DOHH2 (cell line): ENCODE measurements at regions not wholly inside any gene's neighbourhood (a gene's known extent, or its start where the extent isn't known, plus 50 kb on each side); places are given as distances from the start of the nearest gene placed in this dataset.
"Not testable (repeated sequence)": the region's sequence is repeated elsewhere in the genome, so short reads cannot be mapped to it uniquely, and the experiment has no call there.

Source experiments
- H3F3A ChIP-seq: fragments of 200-600 bp; sonication (generic), shearing (Covaris generic); 2 replicates; pipeline ENCODE4 v1.6.0; 2016; ENCODE audit warnings: antibody characterized with exemption, mild to moderate bottlenecking; ENCODE audit not compliant: control insufficient read depth, insufficient read depth
- H3K27ac ChIP-seq: fragments of 200-600 bp; sonication (generic); 2 replicates; pipeline ENCODE4 v1.5.1; 2014; ENCODE audit warnings: low read depth, mild to moderate bottlenecking, low read length, moderate library complexity
- H3K27me3 ChIP-seq: fragments of 200-600 bp; sonication (generic); 2 replicates; pipeline ENCODE4 v1.6.1; 2014; ENCODE audit warnings: mild to moderate bottlenecking, low read length, mixed read lengths; ENCODE audit not compliant: control insufficient read depth
- H3K36me3 ChIP-seq: fragments of 200-600 bp; sonication (generic); 2 replicates; pipeline ENCODE4 v1.6.1; 2014; ENCODE audit warnings: mild to moderate bottlenecking, low read length, moderate library complexity, mixed read lengths; ENCODE audit not compliant: control insufficient read depth
- H3K4me1 ChIP-seq: fragments of 200-600 bp; sonication (generic); 2 replicates; pipeline ENCODE4 v1.6.1; 2014; ENCODE audit warnings: mild to moderate bottlenecking, low read length, mixed read lengths; ENCODE audit not compliant: control insufficient read depth
- H3K4me2 ChIP-seq: fragments of 200-600 bp; sonication (generic); 2 replicates; pipeline ENCODE4 v1.6.0; 2014; ENCODE audit warnings: mild to moderate bottlenecking, low read length, moderate library complexity
- H3K4me3 ChIP-seq: fragments of 200-600 bp; sonication (generic); 2 replicates; pipeline ENCODE4 v1.5.1; 2014; ENCODE audit warnings: mild to moderate bottlenecking, low read length, mixed read lengths
- H3K79me2 ChIP-seq: fragments of 200-600 bp; sonication (generic); 2 replicates; pipeline ENCODE4 v1.6.1; 2014; ENCODE audit warnings: mild to moderate bottlenecking, low read length, mixed read lengths; ENCODE audit not compliant: control insufficient read depth
- H3K9me2 ChIP-seq: fragments of 200-600 bp; sonication (generic); replicated peaks from 2 replicates; pipeline ENCODE4 v1.6.1; 2014; ENCODE audit warnings: mild to moderate bottlenecking, low read length, mixed read lengths; ENCODE audit not compliant: control insufficient read depth
- H3K9me3 ChIP-seq: fragments of 200-600 bp; sonication (generic); 2 replicates; pipeline ENCODE4 v1.6.1; 2014; ENCODE audit warnings: antibody characterized with exemption, low read length, mixed read lengths; ENCODE audit not compliant: control insufficient read depth, insufficient read depth
- H4K20me1 ChIP-seq: fragments of 200-600 bp; sonication (generic); 2 replicates; pipeline ENCODE4 v1.6.0; 2014; ENCODE audit warnings: low read depth, mild to moderate bottlenecking, antibody characterized with exemption, low read length, moderate library complexity; ENCODE audit not compliant: control insufficient read depth, insufficient read depth
- EZH2phosphoT487 ChIP-seq: fragments of 200-600 bp; sonication (generic); IDR thresholded peaks from 2 replicates; pipeline ENCODE4 v1.6.1; 2017; ENCODE audit warnings: borderline replicate concordance, mild to moderate bottlenecking, antibody characterized with exemption, low read length, moderate library complexity, mixed read lengths
- TF ChIP-seq, protein P1 (sequence below): fragments of 200-600 bp; sonication (generic); IDR thresholded peaks from one replicate; pipeline ENCODE4 v1.5.1; 2014; ENCODE audit warnings: antibody characterized with exemption, mild to moderate bottlenecking, low read depth, low read length; ENCODE audit not compliant: poor library complexity, severe bottlenecking

DNA sequence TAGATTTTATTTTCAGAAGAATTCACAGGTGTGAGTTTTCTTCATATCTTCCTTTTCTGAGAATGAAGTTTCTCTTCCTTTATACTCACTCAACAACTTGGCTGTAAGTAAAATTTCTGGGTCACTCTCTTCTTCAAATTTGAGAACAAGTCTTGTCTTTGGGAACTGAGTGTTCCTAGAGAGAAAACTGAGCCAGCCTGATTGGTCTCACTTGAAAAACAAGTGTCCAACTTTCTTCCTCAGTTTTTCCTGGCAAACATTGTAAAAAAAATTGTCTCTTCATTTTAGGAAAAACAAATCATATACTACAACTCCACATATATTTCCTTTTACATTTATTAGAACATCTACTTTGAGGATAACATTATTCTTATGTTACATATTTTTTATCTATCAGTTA is 156.1 kb upstream of the GHR start:
- no peaks in the 10 kb centered on the region for H3K27me3 ChIP-seq
- no peak overlapping the region for H3K27ac ChIP-seq
- H3K4me1 ChIP-seq, result no peaks in the 10 kb centered on the region

DNA sequence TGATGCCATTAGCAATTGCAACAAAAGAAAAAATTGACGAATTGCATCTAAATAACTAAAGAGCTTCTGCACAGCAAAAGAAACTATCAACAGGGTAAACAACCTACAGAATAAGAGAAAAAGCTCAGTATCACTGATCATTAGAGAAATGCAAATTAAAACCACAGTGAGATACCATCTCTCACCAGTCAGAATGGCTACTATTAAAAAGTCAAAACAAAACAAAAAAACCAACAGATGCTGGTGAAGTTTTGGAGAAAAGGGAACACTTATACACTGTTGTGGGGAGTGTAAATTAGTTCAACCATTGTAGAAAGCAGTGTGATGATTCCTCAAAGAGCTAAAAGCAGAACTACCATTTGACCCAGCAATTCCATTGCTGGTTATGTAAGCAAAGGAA is 155.1 kb upstream of the GHR start:
- not testable (repeated sequence) for H4K20me1 ChIP-seq, H3K9me2 ChIP-seq, H3K4me2 ChIP-seq, H3F3A ChIP-seq, H3K27ac ChIP-seq, H3K79me2 ChIP-seq, H3K27me3 ChIP-seq, H3K4me1 ChIP-seq, H3K36me3 ChIP-seq, H3K9me3 ChIP-seq, H3K4me3 ChIP-seq

More for the DNA sequence above, 156.1 kb upstream of the GHR start:
- no peak overlapping the region for H3K4me2 ChIP-seq
- no peaks in the 10 kb centered on the region for H3K9me2 ChIP-seq
- no peak for TF ChIP-seq EZH2phosphoT487
- TF ChIP-seq, protein P1, sequence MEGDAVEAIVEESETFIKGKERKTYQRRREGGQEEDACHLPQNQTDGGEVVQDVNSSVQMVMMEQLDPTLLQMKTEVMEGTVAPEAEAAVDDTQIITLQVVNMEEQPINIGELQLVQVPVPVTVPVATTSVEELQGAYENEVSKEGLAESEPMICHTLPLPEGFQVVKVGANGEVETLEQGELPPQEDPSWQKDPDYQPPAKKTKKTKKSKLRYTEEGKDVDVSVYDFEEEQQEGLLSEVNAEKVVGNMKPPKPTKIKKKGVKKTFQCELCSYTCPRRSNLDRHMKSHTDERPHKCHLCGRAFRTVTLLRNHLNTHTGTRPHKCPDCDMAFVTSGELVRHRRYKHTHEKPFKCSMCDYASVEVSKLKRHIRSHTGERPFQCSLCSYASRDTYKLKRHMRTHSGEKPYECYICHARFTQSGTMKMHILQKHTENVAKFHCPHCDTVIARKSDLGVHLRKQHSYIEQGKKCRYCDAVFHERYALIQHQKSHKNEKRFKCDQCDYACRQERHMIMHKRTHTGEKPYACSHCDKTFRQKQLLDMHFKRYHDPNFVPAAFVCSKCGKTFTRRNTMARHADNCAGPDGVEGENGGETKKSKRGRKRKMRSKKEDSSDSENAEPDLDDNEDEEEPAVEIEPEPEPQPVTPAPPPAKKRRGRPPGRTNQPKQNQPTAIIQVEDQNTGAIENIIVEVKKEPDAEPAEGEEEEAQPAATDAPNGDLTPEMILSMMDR, result no peak
- H3K79me2 ChIP-seq, result no peaks in the 10 kb centered on the region
- H3K36me3 ChIP-seq, result no peaks in the 10 kb centered on the region
- no peak overlapping the region for H3K4me3 ChIP-seq
- H3F3A ChIP-seq, result no peaks in the 10 kb centered on the region
- no peaks in the 10 kb centered on the region for H4K20me1 ChIP-seq
- no peaks in the 10 kb centered on the region for H3K9me3 ChIP-seq

- Histone ChIP-seq H3K4me1 (no peaks in the 10 kb centered on the region), H3K9me2 (no peaks in the 10 kb centered on the region), H3F3A (no peaks in the 10 kb centered on the region), H3K4me3 (no peak overlapping the region), H3K27ac (no peak overlapping the region), H4K20me1 (no peaks in the 10 kb centered on the region), H3K36me3 (no peaks in the 10 kb centered on the region), H3K9me3 (no peaks in the 10 kb centered on the region), H3K27me3 (no peaks in the 10 kb centered on the region), H3K4me2 (no peak overlapping the region), H3K79me2 (no peaks in the 10 kb centered on the region)
- TF ChIP-seq, protein P1, result no peak
- no peak for TF ChIP-seq EZH2phosphoT487
Observed at GRCh38 chr5:42268630-42269029, 154.6 kb upstream of the GHR start.

- H3K9me2 ChIP-seq, result no peaks in the 10 kb centered on the region
- no peaks in the 10 kb centered on the region for H3K4me1 ChIP-seq
- no peak overlapping the region for H3K27ac ChIP-seq
- TF ChIP-seq, protein P1, result no peak
- no peak for TF ChIP-seq EZH2phosphoT487
- H3K4me3 ChIP-seq, result no peak overlapping the region
- no peaks in the 10 kb centered on the region for H3K27me3 ChIP-seq
- no peaks in the 10 kb centered on the region for H3K9me3 ChIP-seq
- H3K4me2 ChIP-seq, result no peak overlapping the region
- no peaks in the 10 kb centered on the region for H3K36me3 ChIP-seq
- H3F3A ChIP-seq, result no peaks in the 10 kb centered on the region
- H4K20me1 ChIP-seq, result no peaks in the 10 kb centered on the region
- H3K79me2 ChIP-seq, result no peaks in the 10 kb centered on the region
Observed at GRCh38 chr5:42270771-42271170, 152.5 kb upstream of the GHR start.
